Myocyte (in vitro differentiated cells): ENCODE measurements at regions not wholly inside any gene's neighbourhood (a gene's known extent, or its start where the extent isn't known, plus 50 kb on each side); places are given as distances from the start of the nearest gene placed in this dataset.

Source experiments
- DNase-seq: peaks from one replicate; pipeline ENCODE4 v3.0.0-alpha.2; 2012; ENCODE audit warnings: low read depth

- no peak for DNase-seq
Measured at GRCh38 chr1:219523411-219523810, 89.5 kb downstream of the ZC3H11B start.

- no peak for DNase-seq
Measured at GRCh38 chr1:219521325-219521724, 91.6 kb downstream of the ZC3H11B start.

- DNase-seq, result no peak
Measured at GRCh38 chr1:219520241-219520640, 92.7 kb downstream of the ZC3H11B start.

GRCh38 chr1:219518907-219519248 is 94.0 kb downstream of the ZC3H11B start:
- DNase-seq, result no peak

GRCh38 chr1:219518168-219518906 is 94.6 kb downstream of the ZC3H11B start:
- DNase-seq, result no peak

GRCh38 chr1:219517031-219517430 is 95.9 kb downstream of the ZC3H11B start:
- DNase-seq, result no peak

GRCh38 chr1:219514728-219515127 is 98.2 kb downstream of the ZC3H11B start:
- DNase-seq, result no peak

- DNase-seq, result no peak
Measured at GRCh38 chr1:219507437-219507836, 105.5 kb downstream of the ZC3H11B start.

- no peak for DNase-seq
Measured at GRCh38 chr1:219506936-219507335, 106.0 kb downstream of the ZC3H11B start.

- no peak for DNase-seq
Measured at GRCh38 chr1:219506473-219506899, 106.4 kb downstream of the ZC3H11B start.

- DNase-seq, result no peak
Measured at GRCh38 chr1:219505886-219506285, 107.0 kb downstream of the ZC3H11B start.

- no peak for DNase-seq
Measured at GRCh38 chr1:219503604-219504003, 109.3 kb downstream of the ZC3H11B start.

GRCh38 chr1:219500327-219500897 is 112.5 kb downstream of the ZC3H11B start:
- DNase-seq, result no peak

- DNase-seq, result no peak
Measured at GRCh38 chr1:219498666-219499065, 114.2 kb downstream of the ZC3H11B start.

GRCh38 chr1:219495737-219496408 is 117.0 kb downstream of the ZC3H11B start:
- DNase-seq, result no peak

GRCh38 chr1:219492717-219493116 is 120.2 kb downstream of the ZC3H11B start:
- no peak for DNase-seq

- DNase-seq, result no peak
Measured at GRCh38 chr1:219490566-219490965, 122.3 kb downstream of the ZC3H11B start.

- no peak for DNase-seq
Measured at GRCh38 chr1:219489636-219490035, 123.3 kb downstream of the ZC3H11B start.

- DNase-seq, result no peak
Measured at GRCh38 chr1:219488275-219488674, 124.6 kb downstream of the ZC3H11B start.

GRCh38 chr1:219483530-219483929 is 129.4 kb downstream of the ZC3H11B start:
- no peak for DNase-seq

- DNase-seq, result no peak
Measured at GRCh38 chr1:219480011-219480410, 132.9 kb downstream of the ZC3H11B start.

GRCh38 chr1:219478811-219479210 is 134.1 kb downstream of the ZC3H11B start:
- DNase-seq, result no peak

GRCh38 chr1:219477861-219478260 is 135.0 kb downstream of the ZC3H11B start:
- DNase-seq, result no peak
